ENCODE measurements at regions not wholly inside any gene's neighbourhood (a gene's known extent, or its start where the extent isn't known, plus 50 kb on each side); places are given as distances from the start of the nearest gene placed in this dataset.

DNA sequence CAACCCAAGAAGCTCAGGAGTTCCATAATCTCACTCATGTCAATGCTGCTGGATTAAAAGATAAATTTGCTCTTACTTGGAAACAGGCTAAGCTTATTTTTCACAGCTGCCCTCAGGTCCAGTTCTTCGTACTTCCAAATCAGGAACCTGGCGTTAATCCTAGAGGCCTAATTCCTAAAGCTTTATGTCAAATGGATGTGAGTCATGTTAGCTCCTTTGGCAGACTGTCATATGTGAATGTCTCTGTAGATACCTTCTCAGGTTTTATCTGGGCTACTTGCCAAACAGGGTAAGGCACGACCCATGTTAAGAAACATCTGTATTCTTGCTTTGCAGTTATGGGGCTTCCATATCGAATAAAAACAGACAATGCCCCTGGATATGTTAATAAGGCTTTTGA is 504.6 kb downstream of the ALG10 start:
- TF ChIP-seq, protein P1, sequence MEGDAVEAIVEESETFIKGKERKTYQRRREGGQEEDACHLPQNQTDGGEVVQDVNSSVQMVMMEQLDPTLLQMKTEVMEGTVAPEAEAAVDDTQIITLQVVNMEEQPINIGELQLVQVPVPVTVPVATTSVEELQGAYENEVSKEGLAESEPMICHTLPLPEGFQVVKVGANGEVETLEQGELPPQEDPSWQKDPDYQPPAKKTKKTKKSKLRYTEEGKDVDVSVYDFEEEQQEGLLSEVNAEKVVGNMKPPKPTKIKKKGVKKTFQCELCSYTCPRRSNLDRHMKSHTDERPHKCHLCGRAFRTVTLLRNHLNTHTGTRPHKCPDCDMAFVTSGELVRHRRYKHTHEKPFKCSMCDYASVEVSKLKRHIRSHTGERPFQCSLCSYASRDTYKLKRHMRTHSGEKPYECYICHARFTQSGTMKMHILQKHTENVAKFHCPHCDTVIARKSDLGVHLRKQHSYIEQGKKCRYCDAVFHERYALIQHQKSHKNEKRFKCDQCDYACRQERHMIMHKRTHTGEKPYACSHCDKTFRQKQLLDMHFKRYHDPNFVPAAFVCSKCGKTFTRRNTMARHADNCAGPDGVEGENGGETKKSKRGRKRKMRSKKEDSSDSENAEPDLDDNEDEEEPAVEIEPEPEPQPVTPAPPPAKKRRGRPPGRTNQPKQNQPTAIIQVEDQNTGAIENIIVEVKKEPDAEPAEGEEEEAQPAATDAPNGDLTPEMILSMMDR (IDR thresholded peaks at IDR 0.05): no peak
- TF ChIP-seq EP300 (IDR thresholded peaks at IDR 0.05) (no peak), POLR2A (IDR thresholded peaks at IDR 0.05) (no peak), POLR2AphosphoS5 (IDR thresholded peaks at IDR 0.05) (no peak)
- Histone ChIP-seq H3K27ac (no peak overlapping the region), H3K9me3 (peaks cover 16% of the 10 kb centered on the region), H3K27me3 (no peaks in the 10 kb centered on the region), H3K36me3 (no peaks in the 10 kb centered on the region), H3K4me3 (no peak overlapping the region), H3K4me1 (no peaks in the 10 kb centered on the region)
- DNase-seq (ENCODE audit: low spot score in 2 of 2): no peak
- 50% methylated on average over 4 of the region's 4 CpGs for WGBS

DNA sequence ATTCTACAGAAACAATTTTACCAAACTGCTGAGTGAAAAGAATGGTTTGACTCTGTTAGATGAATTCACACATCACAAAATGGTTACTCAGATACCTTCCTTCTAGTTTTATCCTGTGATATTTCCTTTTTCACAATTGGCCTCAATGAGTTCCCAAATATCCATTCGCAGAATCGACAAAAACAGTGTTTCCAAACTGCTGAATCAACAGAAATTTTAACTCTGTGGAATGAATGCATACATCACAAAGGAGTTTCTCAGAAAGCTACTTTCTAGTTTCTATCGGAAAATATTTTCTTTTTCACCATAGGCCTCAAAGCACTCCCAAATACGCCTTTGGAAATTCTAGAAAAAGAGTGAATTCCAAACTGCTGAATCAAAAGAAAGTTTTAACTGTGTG is 525.0 kb downstream of the ALG10 start:
- Histone ChIP-seq H3K4me3 (no peak overlapping the region), H3K27me3 (no peaks in the 10 kb centered on the region), H3K36me3 (no peaks in the 10 kb centered on the region), H3K27ac (no peak overlapping the region), H3K4me1 (no peaks in the 10 kb centered on the region), H3K9me3 (peaks cover 41% of the 10 kb centered on the region)
- TF ChIP-seq, protein P1 (IDR thresholded peaks at IDR 0.05): no peak
- no peak for TF ChIP-seq EP300 (IDR thresholded peaks at IDR 0.05)
- no peak for TF ChIP-seq POLR2AphosphoS5 (IDR thresholded peaks at IDR 0.05)
- WGBS: 90% methylated on average over 4 of the region's 4 CpGs
- no peak for DNase-seq (ENCODE audit: low spot score in 2 of 2)

DNA sequence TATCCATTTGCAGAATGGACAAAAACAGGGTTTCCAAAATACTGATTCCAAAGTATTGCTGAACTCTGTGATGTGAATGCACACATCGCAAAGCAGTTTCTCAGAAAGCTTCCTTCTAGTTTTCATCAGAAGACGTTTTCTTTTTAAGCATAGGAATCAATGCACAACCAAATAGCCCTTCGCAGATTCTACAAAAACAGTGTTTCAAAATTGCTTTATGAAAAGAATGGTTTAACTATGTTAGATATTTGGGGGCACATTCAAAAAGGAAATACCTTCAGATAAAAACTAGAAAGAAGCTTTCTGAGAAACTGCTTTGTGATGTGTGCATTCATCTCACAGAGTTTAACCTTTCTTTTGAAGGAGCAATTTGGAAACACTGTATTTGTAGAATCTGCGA is 569.7 kb downstream of the ALG10 start:
- no peak overlapping the region for H3K4me3 ChIP-seq
- peaks cover 64% of the 10 kb centered on the region for H3K9me3 ChIP-seq
- TF ChIP-seq EP300 (IDR thresholded peaks at IDR 0.05) (no peak), POLR2AphosphoS5 (IDR thresholded peaks at IDR 0.05) (no peak), POLR2A (IDR thresholded peaks at IDR 0.05) (no peak)
- TF ChIP-seq, protein P1 (IDR thresholded peaks at IDR 0.05): no peak
- no peak overlapping the region for H3K27ac ChIP-seq
- H3K36me3 ChIP-seq: no peaks in the 10 kb centered on the region
- DNase-seq (ENCODE audit: low spot score in 2 of 2): no peak
- H3K4me1 ChIP-seq: no peaks in the 10 kb centered on the region
- WGBS: 77% methylated on average over 4 of the region's 4 CpGs
- no peaks in the 10 kb centered on the region for H3K27me3 ChIP-seq

DNA sequence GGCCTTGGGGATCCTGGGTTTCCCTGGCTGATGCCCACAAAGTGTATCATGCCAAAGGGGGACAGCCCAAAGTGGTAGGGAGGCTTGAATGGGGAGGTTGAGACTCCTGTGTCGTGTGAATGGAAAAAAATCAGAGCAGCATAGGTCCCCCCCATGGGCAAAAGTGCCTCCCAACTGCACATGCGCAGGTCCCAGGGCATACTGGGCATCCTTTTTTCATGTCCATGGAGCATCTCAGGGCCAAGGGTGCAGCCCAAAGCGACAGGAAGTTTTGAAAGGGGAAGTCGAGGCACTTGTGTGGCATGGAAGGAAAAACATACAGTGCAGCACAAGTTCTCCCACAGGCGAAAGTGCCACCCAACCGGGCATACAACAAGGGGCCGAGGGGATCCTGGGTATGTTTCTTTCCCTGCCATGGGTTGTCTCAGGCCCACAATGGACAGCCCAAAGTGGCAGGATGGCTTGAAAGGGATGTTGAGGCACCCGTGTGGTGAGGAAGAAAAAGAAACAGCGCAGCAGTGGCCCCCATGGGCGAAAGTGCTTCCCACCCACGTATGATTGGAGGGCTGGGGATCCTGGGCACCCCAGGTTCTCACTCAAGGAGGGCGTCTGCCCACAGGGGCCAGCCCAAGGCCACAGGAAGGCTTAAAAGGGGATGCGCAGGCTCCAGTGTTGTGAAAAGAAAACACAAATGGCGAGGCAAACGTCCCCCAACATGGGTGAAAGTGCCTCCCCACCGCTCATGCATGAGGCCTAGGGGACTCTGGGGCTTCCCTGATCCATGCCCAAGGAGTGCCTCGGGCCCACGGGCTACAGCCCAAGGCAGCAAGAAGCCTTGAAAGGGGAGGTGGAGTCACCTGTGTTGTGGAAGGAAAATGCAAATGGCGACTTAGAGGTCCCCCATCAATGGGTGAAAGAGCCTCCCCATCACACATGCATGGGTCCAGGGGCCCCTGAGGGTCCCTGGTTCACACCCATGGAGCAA is 573.7 kb downstream of the ALG10 start:
- peak; percentile 41 to 53 for DNase-seq (ENCODE audit: low spot score in 2 of 2)
- H3K27ac ChIP-seq: no peak overlapping the region
- H3K4me1 ChIP-seq: no peaks in the 10 kb centered on the region
- H3K9me3 ChIP-seq: peaks cover 55% of the 10 kb centered on the region
- 75% methylated on average over 19 of the region's 19 CpGs for WGBS
- no peaks in the 10 kb centered on the region for H3K27me3 ChIP-seq
- H3K4me3 ChIP-seq: no peak overlapping the region
- no peak for TF ChIP-seq EP300 (IDR thresholded peaks at IDR 0.05)
- TF ChIP-seq POLR2A (IDR thresholded peaks at IDR 0.05): no peak
- TF ChIP-seq, protein P1 (IDR thresholded peaks at IDR 0.05): no peak
- no peak for TF ChIP-seq POLR2AphosphoS5 (IDR thresholded peaks at IDR 0.05)
- no peaks in the 10 kb centered on the region for H3K36me3 ChIP-seq

DNA sequence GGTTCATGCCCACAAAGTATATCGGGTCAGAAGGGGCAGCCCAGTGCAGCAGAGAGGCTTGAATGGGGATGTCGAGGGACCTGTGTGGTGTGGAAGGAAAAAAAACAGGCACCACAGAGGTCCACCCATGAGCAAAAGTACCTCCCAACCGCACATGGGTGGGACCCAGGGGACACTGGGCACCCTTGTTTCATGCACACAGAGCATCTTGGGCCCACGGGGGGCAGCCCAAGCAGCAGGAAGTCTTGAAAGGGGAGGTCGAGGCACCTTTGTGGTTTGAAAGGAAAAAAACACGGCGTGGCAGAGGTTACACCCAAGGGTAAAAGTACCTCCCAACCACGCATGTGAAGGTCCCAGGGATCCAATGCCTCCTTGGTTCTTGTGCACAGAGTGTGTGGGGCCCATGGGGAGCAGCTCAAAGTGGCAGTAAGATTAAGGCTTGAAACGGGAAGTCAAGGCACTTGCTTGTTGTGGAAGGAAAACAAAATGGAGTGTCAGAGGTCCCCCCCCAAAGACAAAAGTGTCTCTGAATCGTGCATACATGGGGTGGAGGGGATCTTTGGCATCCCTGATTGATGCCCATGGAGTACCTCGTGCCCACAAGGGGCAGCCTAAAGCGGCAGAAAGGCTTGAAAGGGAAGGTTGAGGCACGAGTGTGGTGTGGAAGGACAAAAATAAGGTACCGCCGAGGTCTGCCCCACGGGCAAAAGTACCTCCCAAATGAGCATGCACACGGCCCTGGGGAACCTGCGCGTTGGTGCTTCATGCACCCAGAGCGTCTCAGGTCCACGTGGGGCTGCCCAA is 575.5 kb downstream of the ALG10 start:
- H3K36me3 ChIP-seq: no peaks in the 10 kb centered on the region
- no peaks in the 10 kb centered on the region for H3K27me3 ChIP-seq
- no peak overlapping the region for H3K27ac ChIP-seq
- no peaks in the 10 kb centered on the region for H3K4me1 ChIP-seq
- no peak for TF ChIP-seq POLR2AphosphoS5 (IDR thresholded peaks at IDR 0.05)
- TF ChIP-seq, protein P1 (IDR thresholded peaks at IDR 0.05): no peak
- TF ChIP-seq POLR2A (IDR thresholded peaks at IDR 0.05): no peak
- no peak for TF ChIP-seq EP300 (IDR thresholded peaks at IDR 0.05)
- WGBS: 74% methylated on average over 20 of the region's 21 CpGs
- peak in 1 of 2 donors; percentile 25 for DNase-seq (ENCODE audit: low spot score in 2 of 2)
- peaks cover 55% of the 10 kb centered on the region for H3K9me3 ChIP-seq
- no peak overlapping the region for H3K4me3 ChIP-seq

Measured in suprapubic skin (tissue), 4 donors.